H1 (cell line): ENCODE measurements at regions not wholly inside any gene's neighbourhood (a gene's known extent, or its start where the extent isn't known, plus 50 kb on each side); places are given as distances from the start of the nearest gene placed in this dataset.

Source experiments
- CTBP2 ChIP-seq: IDR thresholded peaks from 2 replicates; pipeline ENCODE4 v1.7.0; 2011; ENCODE audit warnings: borderline replicate concordance, mild to moderate bottlenecking, moderate library complexity, mixed read lengths, low read length; ENCODE audit not compliant: insufficient read depth, insufficient read length
- EP300 ChIP-seq, 2 experiments: IDR thresholded peaks; 1 replicate in 1 of 2; 2 replicates in 1 of 2; pipeline ENCODE4 v1.6.1; 2011 to 2012; ENCODE audit warnings: low read depth in 2 of 2, low read length in 2 of 2, mild to moderate bottlenecking in 2 of 2, borderline replicate concordance in 1 of 2, inconsistent platforms in 1 of 2, moderate library complexity in 1 of 2
- KDM1A ChIP-seq: fragments of 200-600, 300-600 bp; sonication (generic); IDR thresholded peaks from 2 replicates; pipeline ENCODE4 v1.7.1; 2016; ENCODE audit warnings: mild to moderate bottlenecking, low read length, borderline replicate concordance
- KDM4A ChIP-seq: IDR thresholded peaks from one replicate; pipeline ENCODE4 v1.7.1; 2012; ENCODE audit warnings: low read depth, mild to moderate bottlenecking, moderate library complexity, low read length, inconsistent platforms; ENCODE audit not compliant: severe bottlenecking
- NRF1 ChIP-seq: IDR thresholded peaks from 2 replicates; pipeline ENCODE4 v1.6.1; 2011; ENCODE audit warnings: mild to moderate bottlenecking, low read depth, low read length, improper control_type of control experiment
- POLR2AphosphoS5 ChIP-seq: IDR thresholded peaks from 2 replicates; pipeline ENCODE4 v1.6.1; 2011; ENCODE audit warnings: low read depth, low read length
- SIX5 ChIP-seq: IDR thresholded peaks from 2 replicates; pipeline ENCODE4 v1.6.1; 2011; ENCODE audit warnings: mild to moderate bottlenecking, low read depth, low read length
- TAF1 ChIP-seq: IDR thresholded peaks from 2 replicates; pipeline ENCODE4 v1.6.1; 2011; ENCODE audit warnings: mild to moderate bottlenecking, low read depth, low read length
- TEAD4 ChIP-seq: IDR thresholded peaks from 2 replicates; pipeline ENCODE4 v1.6.1; 2012; ENCODE audit warnings: low read depth, low read length, inconsistent platforms, mixed read lengths
- TF ChIP-seq, protein P1 (sequence below): fragments of 300-600 bp; sonication (generic); IDR thresholded peaks from 2 replicates; pipeline ENCODE4 v1.7.1; 2012; ENCODE audit warnings: low read length, moderate library complexity, mild to moderate bottlenecking, inconsistent platforms; ENCODE audit not compliant: insufficient replicate concordance
- TF ChIP-seq, protein P2 (sequence below): IDR thresholded peaks from 2 replicates; pipeline ENCODE4 v1.6.1; 2011; ENCODE audit warnings: low read length, improper control_type of control experiment

DNA sequence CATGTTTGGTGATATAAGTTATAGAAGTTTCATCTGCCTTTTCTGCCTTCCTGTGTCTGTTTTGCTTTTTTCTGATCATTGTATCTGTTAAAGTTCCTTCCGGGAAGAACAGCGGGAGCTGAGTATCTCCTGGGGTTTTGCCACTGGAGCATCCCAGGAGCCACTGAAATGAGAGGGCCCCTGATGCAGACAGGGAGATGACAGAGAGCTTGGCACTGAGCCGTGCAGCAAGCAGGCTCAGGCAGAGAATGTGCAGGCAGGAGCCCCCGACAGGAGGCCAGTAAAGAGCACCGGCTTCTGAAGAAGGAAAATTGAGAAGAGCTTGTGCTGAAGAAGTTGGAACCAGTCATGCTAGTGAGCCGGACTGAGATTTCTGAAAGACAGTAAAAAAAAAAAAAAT is 137.8 kb downstream of the TDRD15 start (continued):
- TF ChIP-seq, protein P1, sequence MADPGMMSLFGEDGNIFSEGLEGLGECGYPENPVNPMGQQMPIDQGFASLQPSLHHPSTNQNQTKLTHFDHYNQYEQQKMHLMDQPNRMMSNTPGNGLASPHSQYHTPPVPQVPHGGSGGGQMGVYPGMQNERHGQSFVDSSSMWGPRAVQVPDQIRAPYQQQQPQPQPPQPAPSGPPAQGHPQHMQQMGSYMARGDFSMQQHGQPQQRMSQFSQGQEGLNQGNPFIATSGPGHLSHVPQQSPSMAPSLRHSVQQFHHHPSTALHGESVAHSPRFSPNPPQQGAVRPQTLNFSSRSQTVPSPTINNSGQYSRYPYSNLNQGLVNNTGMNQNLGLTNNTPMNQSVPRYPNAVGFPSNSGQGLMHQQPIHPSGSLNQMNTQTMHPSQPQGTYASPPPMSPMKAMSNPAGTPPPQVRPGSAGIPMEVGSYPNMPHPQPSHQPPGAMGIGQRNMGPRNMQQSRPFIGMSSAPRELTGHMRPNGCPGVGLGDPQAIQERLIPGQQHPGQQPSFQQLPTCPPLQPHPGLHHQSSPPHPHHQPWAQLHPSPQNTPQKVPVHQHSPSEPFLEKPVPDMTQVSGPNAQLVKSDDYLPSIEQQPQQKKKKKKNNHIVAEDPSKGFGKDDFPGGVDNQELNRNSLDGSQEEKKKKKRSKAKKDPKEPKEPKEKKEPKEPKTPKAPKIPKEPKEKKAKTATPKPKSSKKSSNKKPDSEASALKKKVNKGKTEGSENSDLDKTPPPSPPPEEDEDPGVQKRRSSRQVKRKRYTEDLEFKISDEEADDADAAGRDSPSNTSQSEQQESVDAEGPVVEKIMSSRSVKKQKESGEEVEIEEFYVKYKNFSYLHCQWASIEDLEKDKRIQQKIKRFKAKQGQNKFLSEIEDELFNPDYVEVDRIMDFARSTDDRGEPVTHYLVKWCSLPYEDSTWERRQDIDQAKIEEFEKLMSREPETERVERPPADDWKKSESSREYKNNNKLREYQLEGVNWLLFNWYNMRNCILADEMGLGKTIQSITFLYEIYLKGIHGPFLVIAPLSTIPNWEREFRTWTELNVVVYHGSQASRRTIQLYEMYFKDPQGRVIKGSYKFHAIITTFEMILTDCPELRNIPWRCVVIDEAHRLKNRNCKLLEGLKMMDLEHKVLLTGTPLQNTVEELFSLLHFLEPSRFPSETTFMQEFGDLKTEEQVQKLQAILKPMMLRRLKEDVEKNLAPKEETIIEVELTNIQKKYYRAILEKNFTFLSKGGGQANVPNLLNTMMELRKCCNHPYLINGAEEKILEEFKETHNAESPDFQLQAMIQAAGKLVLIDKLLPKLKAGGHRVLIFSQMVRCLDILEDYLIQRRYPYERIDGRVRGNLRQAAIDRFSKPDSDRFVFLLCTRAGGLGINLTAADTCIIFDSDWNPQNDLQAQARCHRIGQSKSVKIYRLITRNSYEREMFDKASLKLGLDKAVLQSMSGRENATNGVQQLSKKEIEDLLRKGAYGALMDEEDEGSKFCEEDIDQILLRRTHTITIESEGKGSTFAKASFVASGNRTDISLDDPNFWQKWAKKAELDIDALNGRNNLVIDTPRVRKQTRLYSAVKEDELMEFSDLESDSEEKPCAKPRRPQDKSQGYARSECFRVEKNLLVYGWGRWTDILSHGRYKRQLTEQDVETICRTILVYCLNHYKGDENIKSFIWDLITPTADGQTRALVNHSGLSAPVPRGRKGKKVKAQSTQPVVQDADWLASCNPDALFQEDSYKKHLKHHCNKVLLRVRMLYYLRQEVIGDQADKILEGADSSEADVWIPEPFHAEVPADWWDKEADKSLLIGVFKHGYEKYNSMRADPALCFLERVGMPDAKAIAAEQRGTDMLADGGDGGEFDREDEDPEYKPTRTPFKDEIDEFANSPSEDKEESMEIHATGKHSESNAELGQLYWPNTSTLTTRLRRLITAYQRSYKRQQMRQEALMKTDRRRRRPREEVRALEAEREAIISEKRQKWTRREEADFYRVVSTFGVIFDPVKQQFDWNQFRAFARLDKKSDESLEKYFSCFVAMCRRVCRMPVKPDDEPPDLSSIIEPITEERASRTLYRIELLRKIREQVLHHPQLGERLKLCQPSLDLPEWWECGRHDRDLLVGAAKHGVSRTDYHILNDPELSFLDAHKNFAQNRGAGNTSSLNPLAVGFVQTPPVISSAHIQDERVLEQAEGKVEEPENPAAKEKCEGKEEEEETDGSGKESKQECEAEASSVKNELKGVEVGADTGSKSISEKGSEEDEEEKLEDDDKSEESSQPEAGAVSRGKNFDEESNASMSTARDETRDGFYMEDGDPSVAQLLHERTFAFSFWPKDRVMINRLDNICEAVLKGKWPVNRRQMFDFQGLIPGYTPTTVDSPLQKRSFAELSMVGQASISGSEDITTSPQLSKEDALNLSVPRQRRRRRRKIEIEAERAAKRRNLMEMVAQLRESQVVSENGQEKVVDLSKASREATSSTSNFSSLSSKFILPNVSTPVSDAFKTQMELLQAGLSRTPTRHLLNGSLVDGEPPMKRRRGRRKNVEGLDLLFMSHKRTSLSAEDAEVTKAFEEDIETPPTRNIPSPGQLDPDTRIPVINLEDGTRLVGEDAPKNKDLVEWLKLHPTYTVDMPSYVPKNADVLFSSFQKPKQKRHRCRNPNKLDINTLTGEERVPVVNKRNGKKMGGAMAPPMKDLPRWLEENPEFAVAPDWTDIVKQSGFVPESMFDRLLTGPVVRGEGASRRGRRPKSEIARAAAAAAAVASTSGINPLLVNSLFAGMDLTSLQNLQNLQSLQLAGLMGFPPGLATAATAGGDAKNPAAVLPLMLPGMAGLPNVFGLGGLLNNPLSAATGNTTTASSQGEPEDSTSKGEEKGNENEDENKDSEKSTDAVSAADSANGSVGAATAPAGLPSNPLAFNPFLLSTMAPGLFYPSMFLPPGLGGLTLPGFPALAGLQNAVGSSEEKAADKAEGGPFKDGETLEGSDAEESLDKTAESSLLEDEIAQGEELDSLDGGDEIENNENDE: no peak
- no peak for TF ChIP-seq TEAD4
- no peak for TF ChIP-seq SIX5
- no peak for TF ChIP-seq POLR2AphosphoS5
- TF ChIP-seq KDM4A: no peak
- TF ChIP-seq CTBP2: no peak
- TF ChIP-seq KDM1A: no peak
- TF ChIP-seq EP300 (IDR thresholded peaks at IDR 0.05; ENCODE audit: borderline replicate concordance in 1 of 2, low read depth in 2 of 2, low read length in 2 of 2): no peak
- TF ChIP-seq TAF1: no peak
- TF ChIP-seq NRF1: no peak
- TF ChIP-seq, protein P2, sequence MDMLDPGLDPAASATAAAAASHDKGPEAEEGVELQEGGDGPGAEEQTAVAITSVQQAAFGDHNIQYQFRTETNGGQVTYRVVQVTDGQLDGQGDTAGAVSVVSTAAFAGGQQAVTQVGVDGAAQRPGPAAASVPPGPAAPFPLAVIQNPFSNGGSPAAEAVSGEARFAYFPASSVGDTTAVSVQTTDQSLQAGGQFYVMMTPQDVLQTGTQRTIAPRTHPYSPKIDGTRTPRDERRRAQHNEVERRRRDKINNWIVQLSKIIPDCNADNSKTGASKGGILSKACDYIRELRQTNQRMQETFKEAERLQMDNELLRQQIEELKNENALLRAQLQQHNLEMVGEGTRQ: no peak
